Activated T-helper 17 cell treated with anti-CD3 and anti-CD28 coated beads, Interleukin-2, amount 50 U/mL, for 72 hours (primary cell): ENCODE measurements at regions not wholly inside any gene's neighbourhood (a gene's known extent, or its start where the extent isn't known, plus 50 kb on each side); places are given as distances from the start of the nearest gene placed in this dataset.

Source experiments
- ATAC-seq: fragments of 150-1000 bp; cut with Tn5 transposase; replicated peaks from 2 replicates; pipeline ENCODE4 v1.10.0; 2021; ENCODE audit warnings: mild to moderate bottlenecking, moderate library complexity
- H3K27ac Mint-ChIP-seq: one replicate; pipeline ENCODE4 v1.8.0; 2022; ENCODE audit warnings: mixed read lengths
- H3K27me3 Mint-ChIP-seq: one replicate; pipeline ENCODE4 v1.8.0; 2022; ENCODE audit warnings: mixed read lengths
- H3K36me3 Mint-ChIP-seq: one replicate; pipeline ENCODE4 v1.8.0; 2022; ENCODE audit warnings: low read depth, mild to moderate bottlenecking, mixed read lengths
- H3K4me1 Mint-ChIP-seq: one replicate; pipeline ENCODE4 v1.8.0; 2022; ENCODE audit warnings: mixed read lengths
- H3K4me3 Mint-ChIP-seq: one replicate; pipeline ENCODE4 v1.8.0; 2022; ENCODE audit warnings: mild to moderate bottlenecking, mixed read lengths
- H3K9me3 Mint-ChIP-seq: one replicate; pipeline ENCODE4 v1.8.0; 2022; ENCODE audit warnings: mixed read lengths

DNA sequence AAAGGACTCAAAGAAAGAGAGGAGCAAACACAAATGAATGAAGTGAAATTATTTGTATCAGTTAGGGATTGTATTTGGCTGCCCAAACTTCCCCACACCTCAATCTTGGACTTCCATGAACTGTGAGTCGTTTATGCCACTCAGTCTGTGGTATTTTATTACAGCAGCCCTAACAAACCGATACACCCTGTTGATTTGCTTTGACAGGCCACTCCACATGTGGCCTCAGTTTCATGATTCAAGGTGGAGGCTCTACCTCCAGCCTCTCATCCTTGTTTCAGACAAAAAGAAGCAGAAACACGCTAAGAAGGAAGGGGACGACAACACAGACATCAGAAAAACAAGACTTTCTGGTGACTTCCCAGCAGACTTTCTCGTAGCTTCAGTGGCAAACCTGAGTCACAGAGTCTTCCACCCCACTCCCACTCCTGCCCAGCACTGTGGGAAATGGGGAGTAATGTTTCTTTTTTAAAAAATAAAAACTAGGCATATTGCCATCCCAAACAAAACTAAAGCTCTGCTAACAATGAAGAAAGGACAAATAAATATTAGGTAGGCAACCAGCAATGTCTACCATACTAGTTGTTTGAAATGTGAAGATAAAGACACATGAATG is 52.2 kb upstream of the ABCA1 start:
- Mint-ChIP-seq H3K9me3 (no peaks in the 10 kb centered on the region), H3K36me3 (no peaks in the 10 kb centered on the region), H3K4me1 (peaks cover 8% of the 10 kb centered on the region), H3K4me3 (no peak overlapping the region), H3K27ac (no peak overlapping the region), H3K27me3 (peaks cover 4% of the 10 kb centered on the region)
- ATAC-seq = peak; percentile 48

DNA sequence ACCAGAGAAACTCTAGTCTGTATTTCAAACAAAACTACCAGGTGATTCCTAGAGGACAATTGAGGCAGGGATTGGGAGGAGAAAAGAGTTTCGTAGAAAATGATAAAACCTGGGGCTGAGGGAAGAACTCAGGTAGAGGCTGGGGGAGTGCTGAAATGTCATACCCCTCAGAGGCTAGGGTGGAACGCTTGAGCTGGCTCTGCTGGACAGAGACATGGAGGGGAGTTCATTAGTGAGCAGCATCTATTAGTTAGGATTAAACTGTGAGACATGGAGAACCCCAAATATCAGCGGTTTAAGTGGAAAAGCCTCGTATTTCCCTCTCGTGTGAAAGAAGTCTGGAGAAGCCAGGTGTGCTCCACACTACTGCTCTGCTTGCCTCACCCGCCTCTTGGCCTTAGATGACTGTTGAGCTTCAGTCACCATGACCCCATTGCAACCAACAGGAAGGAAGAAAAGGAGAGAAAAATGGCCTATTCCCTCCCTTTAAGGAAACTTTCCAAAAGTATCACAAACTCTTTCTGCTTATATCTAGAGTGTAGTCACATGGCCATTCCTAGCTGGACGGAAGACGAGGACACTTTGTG is 53.7 kb upstream of the ABCA1 start:
- Mint-ChIP-seq H3K36me3 (no peaks in the 10 kb centered on the region), H3K9me3 (no peaks in the 10 kb centered on the region), H3K27ac (no peak overlapping the region), H3K4me3 (no peak overlapping the region), H3K27me3 (peaks cover 8% of the 10 kb centered on the region), H3K4me1 (peaks cover 9% of the 10 kb centered on the region)
- ATAC-seq = no peak

DNA sequence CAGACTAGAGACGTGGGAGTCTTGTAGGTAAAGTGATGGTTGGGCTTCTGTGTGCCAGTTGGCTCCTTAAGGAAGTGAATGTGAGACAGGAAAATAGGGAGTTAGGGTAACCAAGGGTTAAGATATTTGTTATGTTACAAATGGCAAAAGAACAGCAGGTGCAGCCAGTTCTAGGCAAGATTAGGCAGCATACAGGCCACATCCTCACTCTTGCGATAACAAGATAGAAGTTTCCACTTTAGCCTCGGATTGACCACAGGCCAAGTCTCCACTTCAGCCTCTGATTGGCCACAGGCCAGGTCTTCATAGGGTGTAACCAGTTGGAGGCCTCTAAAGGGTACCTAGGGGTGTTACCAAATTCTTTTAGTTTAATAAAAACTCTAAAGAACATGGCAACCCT is 54.6 kb upstream of the ABCA1 start:
- no peaks in the 10 kb centered on the region for H3K9me3 Mint-ChIP-seq
- ATAC-seq = no peak
- no peak overlapping the region for H3K27ac Mint-ChIP-seq
- H3K4me3 Mint-ChIP-seq = no peak overlapping the region
- H3K36me3 Mint-ChIP-seq = no peaks in the 10 kb centered on the region
- H3K27me3 Mint-ChIP-seq = peaks cover 8% of the 10 kb centered on the region
- H3K4me1 Mint-ChIP-seq = peaks cover 9% of the 10 kb centered on the region

DNA sequence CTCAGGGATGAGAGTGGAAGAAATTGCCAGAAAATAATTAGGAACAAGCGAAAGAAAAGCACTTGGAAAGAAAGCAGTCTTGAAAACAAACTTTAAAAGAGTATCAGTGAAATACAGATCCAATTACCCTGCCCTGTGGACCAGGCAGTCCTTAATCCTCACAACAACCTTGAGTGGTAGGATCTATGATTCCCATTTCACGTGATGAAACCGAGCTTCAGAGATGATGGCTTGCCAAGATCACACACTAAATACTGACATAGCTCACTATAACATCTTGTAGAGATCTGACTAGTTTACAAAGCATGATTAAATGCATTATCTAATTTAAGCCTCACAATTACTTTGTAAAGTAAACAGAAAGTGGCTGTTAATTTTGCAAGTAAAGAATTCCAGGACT is 55.5 kb upstream of the ABCA1 start:
- Mint-ChIP-seq H3K9me3 (no peaks in the 10 kb centered on the region), H3K4me3 (no peak overlapping the region), H3K27me3 (peaks cover 10% of the 10 kb centered on the region), H3K27ac (no peak overlapping the region), H3K36me3 (no peaks in the 10 kb centered on the region), H3K4me1 (peaks cover 9% of the 10 kb centered on the region)
- ATAC-seq = no peak

GRCh38 chr9:104984121-104984520 is 56.2 kb upstream of the ABCA1 start:
- H3K27me3 Mint-ChIP-seq = peaks cover 14% of the 10 kb centered on the region
- ATAC-seq = no peak
- peaks cover 9% of the 10 kb centered on the region for H3K4me1 Mint-ChIP-seq
- H3K27ac Mint-ChIP-seq = no peak overlapping the region
- H3K9me3 Mint-ChIP-seq = no peaks in the 10 kb centered on the region
- no peak overlapping the region for H3K4me3 Mint-ChIP-seq
- H3K36me3 Mint-ChIP-seq = no peaks in the 10 kb centered on the region

- Mint-ChIP-seq H3K27me3 (peaks cover 17% of the 10 kb centered on the region), H3K36me3 (no peaks in the 10 kb centered on the region), H3K9me3 (no peaks in the 10 kb centered on the region), H3K27ac (peak overlapping the region; percentile 49), H3K4me1 (peaks cover 9% of the 10 kb centered on the region), H3K4me3 (peak overlapping the region; percentile 37)
- ATAC-seq = peak; percentile 68
These were observed 56.6 kb upstream of the ABCA1 start for GRCh38 chr9:104984542-104984941.

DNA sequence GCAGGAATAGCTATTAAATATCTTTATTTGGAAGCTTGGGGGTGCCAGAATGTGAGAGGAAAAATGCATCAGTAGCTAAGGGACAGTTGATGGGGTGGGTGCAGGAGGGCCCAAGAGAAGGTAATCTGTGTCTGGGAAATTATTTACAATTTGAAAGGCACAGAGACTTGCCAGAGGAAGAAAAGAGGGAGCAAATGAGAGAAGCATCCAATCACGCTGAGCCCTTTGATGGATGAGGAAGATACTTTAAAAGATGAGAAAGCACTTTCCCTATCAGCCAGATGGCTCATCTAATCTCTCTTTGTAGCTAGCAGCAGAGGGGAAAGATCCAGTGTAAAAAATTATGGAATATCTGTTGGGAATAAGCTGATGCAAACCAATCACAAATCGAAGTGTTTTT is 57.0 kb upstream of the ABCA1 start:
- Mint-ChIP-seq H3K4me3 (peak overlapping the region; percentile 37), H3K27me3 (peaks cover 17% of the 10 kb centered on the region), H3K27ac (peak overlapping the region; percentile 49), H3K4me1 (peaks cover 9% of the 10 kb centered on the region), H3K9me3 (no peaks in the 10 kb centered on the region), H3K36me3 (no peaks in the 10 kb centered on the region)
- ATAC-seq = no peak

DNA sequence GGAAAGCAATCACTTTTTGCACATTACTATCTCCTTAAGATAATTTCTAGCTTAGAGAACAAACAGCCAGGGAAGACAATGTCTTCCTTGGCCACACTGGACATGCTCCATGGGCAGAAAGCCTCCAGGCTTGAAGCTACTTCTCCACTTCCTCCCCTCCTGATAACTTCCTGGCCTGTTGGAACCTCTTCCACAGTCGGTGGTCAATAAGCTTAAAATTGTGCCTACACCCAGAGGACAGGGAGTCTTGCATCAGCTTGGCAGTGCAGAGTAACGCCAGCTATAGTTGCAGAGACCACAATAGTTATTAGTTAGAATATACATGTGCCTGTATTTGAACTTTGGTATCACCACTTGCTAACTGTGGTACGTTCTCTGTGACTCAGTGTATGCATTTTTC is 58.1 kb upstream of the ABCA1 start:
- ATAC-seq = no peak
- H3K27ac Mint-ChIP-seq = no peak overlapping the region
- H3K9me3 Mint-ChIP-seq = no peaks in the 10 kb centered on the region
- no peak overlapping the region for H3K4me3 Mint-ChIP-seq
- no peaks in the 10 kb centered on the region for H3K36me3 Mint-ChIP-seq
- peaks cover 15% of the 10 kb centered on the region for H3K4me1 Mint-ChIP-seq
- peaks cover 17% of the 10 kb centered on the region for H3K27me3 Mint-ChIP-seq

DNA sequence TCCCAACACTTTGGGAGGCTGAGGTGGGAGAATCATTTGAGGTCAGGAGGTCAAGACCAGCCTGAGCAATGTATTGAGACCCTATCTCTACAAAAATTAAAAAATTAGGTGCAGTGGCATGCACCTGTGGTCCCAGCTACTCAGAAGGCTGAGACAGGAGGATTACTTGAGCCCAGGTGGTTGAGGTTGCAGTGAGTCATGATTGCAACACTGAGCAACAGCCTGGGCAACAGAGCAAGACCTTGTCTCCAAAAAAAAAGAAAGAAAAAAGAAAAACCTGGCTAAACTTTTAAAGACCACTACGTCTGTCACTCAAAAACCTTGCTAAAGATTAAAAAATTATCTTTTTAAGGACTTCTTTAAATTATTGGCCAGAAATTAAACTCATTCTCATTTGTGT is 59.8 kb upstream of the ABCA1 start:
- Mint-ChIP-seq H3K27ac (no peak overlapping the region), H3K4me1 (peaks cover 21% of the 10 kb centered on the region), H3K36me3 (no peaks in the 10 kb centered on the region), H3K4me3 (no peak overlapping the region), H3K27me3 (peaks cover 17% of the 10 kb centered on the region), H3K9me3 (no peaks in the 10 kb centered on the region)
- no peak for ATAC-seq

- Mint-ChIP-seq H3K27me3 (peaks cover 22% of the 10 kb centered on the region), H3K27ac (no peak overlapping the region), H3K36me3 (no peaks in the 10 kb centered on the region), H3K9me3 (no peaks in the 10 kb centered on the region), H3K4me1 (peaks cover 25% of the 10 kb centered on the region), H3K4me3 (no peak overlapping the region)
- no peak for ATAC-seq
These were observed 60.6 kb upstream of the ABCA1 start for GRCh38 chr9:104988539-104988938.

DNA sequence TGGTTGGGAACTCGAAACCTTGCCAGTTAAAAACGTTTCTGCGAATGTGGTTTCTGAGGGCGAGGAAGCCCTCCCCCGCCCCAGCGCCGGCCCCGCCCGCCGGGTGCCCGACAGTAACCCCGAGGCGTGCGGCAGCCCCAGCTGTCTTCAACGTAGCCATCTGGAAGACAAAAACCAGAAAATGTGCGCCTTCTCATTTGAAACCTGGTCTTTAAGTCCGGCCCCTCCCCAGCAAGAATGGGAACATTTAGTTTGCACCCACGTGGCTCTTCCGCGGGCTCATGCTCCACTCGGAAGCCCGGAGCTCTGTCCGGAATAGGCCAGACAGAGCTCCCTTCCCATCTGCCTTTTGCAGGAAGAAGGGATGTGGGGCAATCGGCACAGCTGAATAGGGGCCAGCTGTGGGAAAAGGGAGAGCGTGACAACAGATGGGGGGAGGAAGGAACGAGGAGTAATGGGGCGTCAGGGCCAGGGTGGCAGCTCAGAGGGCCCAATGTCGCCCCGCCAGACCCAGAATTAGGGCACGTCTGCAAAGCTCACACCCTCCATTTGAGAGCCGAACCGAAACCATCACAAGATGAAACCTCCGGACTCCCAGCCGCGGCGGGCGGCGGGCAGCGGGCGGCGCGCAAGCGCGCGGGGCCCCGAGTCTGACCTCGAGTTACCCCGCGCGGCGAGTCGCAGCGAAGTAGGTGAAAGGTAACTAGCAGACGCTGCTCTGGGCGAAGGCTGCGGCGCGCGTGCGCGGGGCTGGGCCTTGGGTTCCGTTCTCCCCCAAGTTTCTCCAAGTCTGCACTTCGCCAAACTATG is 63.4 kb upstream of the ABCA1 start:
- H3K27me3 Mint-ChIP-seq = peaks cover 18% of the 10 kb centered on the region
- peaks cover 17% of the 10 kb centered on the region for H3K4me1 Mint-ChIP-seq
- no peaks in the 10 kb centered on the region for H3K9me3 Mint-ChIP-seq
- peak overlapping the region; percentile 85 for H3K4me3 Mint-ChIP-seq
- ATAC-seq = peak; percentile 85
- H3K36me3 Mint-ChIP-seq = no peaks in the 10 kb centered on the region
- peak overlapping the region; percentile 81 for H3K27ac Mint-ChIP-seq

DNA sequence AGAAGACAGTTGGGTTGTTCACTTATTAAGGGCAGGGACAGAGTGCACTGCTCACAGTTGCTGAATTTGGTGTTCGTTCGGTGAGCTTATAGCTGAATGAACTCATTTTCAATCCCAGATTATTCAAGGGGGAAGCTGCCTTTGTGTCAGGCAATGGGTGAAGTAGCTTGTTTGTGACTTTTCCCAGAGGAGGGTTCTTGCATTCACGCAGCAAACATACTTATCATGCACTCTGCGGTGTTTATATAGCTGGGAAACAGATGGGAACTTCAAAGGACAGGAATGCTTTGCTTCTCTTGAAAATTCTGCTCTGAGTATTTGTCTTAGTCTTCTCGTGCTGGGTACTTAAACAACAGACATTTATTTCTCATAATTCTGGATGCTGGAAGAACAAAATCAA is 64.7 kb upstream of the ABCA1 start:
- Mint-ChIP-seq H3K36me3 (no peaks in the 10 kb centered on the region), H3K4me1 (peaks cover 17% of the 10 kb centered on the region), H3K27ac (no peak overlapping the region), H3K4me3 (peak overlapping the region; percentile 85), H3K27me3 (peaks cover 18% of the 10 kb centered on the region), H3K9me3 (no peaks in the 10 kb centered on the region)
- no peak for ATAC-seq

DNA sequence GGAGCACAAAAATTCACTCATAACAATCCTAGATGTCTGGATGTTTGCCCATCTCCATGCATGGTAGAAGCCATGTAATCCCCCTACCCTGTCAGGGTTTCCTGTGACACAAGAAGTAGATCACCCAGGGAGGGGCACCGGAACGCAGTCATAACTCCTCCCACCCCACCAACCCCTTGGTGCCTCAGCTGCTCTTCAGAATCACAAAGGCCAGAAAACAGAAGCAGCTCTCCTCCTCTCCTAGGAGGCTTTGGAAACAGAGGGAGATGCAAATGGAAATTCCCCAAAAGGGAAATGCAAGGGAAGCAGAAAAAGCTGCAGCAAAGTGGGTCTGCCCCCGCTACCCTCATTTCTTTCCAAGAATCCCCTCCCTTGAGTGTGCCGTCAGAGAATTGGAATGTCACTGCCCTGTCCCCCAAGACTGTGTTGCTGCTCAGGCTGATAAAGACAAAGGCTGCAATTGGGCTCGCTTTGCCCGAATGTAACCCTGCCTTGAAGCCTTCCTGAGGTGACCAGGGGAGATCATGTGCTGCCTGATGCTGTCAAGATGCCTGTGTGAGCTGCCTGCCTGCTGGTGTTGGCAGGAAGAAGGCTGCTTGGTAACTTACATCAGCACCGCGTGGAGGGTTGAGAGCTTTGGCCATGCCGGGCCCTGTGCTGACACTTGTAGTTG is 65.5 kb upstream of the ABCA1 start:
- peaks cover 18% of the 10 kb centered on the region for H3K27me3 Mint-ChIP-seq
- no peak overlapping the region for H3K27ac Mint-ChIP-seq
- no peak for ATAC-seq
- no peaks in the 10 kb centered on the region for H3K9me3 Mint-ChIP-seq
- H3K4me3 Mint-ChIP-seq = peak overlapping the region; percentile 6
- no peaks in the 10 kb centered on the region for H3K36me3 Mint-ChIP-seq
- peaks cover 17% of the 10 kb centered on the region for H3K4me1 Mint-ChIP-seq

DNA sequence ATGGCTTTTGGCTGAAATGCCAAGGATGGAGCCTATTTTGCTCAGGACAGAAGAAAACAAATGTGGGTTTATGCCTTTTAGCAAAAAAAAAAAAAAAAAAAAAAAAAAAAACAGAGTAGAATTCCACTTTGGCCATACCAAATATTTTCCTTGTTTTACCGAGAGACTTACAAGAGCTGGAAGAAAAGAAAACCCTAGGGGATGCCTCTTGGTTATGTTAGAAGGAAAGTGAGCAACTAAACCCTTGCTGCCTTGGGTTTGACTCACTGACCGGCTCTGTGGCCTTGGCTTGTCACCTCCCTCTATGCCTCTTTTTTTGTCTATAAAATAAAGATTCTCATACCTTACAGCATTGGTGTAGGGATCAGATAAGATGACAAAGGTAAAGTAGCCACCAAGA is 69.6 kb upstream of the ABCA1 start:
- Mint-ChIP-seq H3K36me3 (no peaks in the 10 kb centered on the region), H3K4me3 (no peak overlapping the region), H3K27me3 (peaks cover 12% of the 10 kb centered on the region), H3K4me1 (peaks cover 4% of the 10 kb centered on the region), H3K27ac (no peak overlapping the region), H3K9me3 (no peaks in the 10 kb centered on the region)
- ATAC-seq = no peak

DNA sequence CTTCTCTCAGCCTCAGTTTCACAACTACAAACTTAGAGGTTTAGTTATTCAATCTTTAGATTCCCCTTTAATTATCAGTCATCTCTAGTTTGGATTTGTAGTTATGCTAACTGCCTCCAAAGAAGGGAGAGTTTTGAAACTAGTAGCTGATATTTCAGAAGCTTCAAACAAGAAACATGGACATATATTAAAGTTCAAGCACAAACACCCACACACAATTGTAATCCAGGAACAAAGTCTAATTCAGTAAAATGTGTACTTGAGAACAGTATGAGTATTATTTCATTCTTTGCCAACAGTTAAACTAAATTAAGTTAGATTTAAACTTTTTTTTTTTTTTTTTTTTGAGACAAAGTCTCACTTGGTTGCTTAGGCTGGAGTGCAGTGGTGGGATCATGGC is 71.2 kb upstream of the ABCA1 start:
- Mint-ChIP-seq H3K36me3 (no peaks in the 10 kb centered on the region), H3K4me1 (no peaks in the 10 kb centered on the region), H3K27me3 (peaks cover 4% of the 10 kb centered on the region), H3K27ac (no peak overlapping the region), H3K4me3 (no peak overlapping the region), H3K9me3 (no peaks in the 10 kb centered on the region)
- no peak for ATAC-seq
